ENCODE measurements at regions not wholly inside any gene's neighbourhood (a gene's known extent, or its start where the extent isn't known, plus 50 kb on each side); places are given as distances from the start of the nearest gene placed in this dataset.

DNA sequence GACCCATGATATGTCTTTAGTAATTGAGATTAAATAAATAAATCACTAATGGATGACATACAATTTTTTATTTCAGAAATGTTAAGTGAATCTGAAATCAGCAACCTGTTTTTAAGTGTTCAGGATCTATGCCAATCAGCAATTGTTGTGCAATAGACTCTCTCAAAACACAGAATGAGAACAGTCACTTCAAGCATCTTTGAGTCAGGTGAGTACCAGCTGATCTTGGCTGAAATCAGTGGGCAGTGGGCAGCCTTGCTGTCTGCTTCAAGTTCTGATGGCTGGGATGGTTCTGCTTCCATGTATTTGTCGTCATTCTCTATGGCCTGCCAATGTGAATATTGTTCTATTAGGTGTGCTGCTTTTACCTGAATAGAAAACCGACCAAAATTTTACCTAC, 82.3 kb upstream of the NRG3 start:
- TF ChIP-seq, protein P1, sequence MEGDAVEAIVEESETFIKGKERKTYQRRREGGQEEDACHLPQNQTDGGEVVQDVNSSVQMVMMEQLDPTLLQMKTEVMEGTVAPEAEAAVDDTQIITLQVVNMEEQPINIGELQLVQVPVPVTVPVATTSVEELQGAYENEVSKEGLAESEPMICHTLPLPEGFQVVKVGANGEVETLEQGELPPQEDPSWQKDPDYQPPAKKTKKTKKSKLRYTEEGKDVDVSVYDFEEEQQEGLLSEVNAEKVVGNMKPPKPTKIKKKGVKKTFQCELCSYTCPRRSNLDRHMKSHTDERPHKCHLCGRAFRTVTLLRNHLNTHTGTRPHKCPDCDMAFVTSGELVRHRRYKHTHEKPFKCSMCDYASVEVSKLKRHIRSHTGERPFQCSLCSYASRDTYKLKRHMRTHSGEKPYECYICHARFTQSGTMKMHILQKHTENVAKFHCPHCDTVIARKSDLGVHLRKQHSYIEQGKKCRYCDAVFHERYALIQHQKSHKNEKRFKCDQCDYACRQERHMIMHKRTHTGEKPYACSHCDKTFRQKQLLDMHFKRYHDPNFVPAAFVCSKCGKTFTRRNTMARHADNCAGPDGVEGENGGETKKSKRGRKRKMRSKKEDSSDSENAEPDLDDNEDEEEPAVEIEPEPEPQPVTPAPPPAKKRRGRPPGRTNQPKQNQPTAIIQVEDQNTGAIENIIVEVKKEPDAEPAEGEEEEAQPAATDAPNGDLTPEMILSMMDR (IDR thresholded peaks at IDR 0.05; ENCODE audit: borderline replicate concordance, extremely low read depth, low read length, poor library complexity, severe bottlenecking) = no peak
- no peak for TF ChIP-seq EZH2 (IDR thresholded peaks at IDR 0.05; ENCODE audit: borderline replicate concordance, low read depth, low read length, severe bottlenecking)
